IMR-90 (cell line): ENCODE measurements at regions not wholly inside any gene's neighbourhood (a gene's known extent, or its start where the extent isn't known, plus 50 kb on each side); places are given as distances from the start of the nearest gene placed in this dataset.

ENCODE experiments used
- ATAC-seq: fragments of 200-7000 bp; cut with Tn5 transposase; 2 replicates; pipeline ENCODE4 v1.9.1; 2020; ENCODE audit warnings: low read depth, mild to moderate bottlenecking, moderate library complexity
- BruUV-seq: library from RNA; stranded (reverse); fragments of 400-500 nt; replicated peaks from 2 replicates; lab custom pipeline; 2021; lab: Mats Ljungman, UMichigan
- CTCF ChIA-PET: fragments of 300-600 bp; formaldehyde crosslinking; extraction: SDS; loops from one replicate; lab custom pipeline; 2021; ENCODE audit warnings: antibody characterized with exemption; lab: Yijun Ruan, JAX
- POLR2A ChIA-PET: fragments of 300-600 bp; sonication (Branson Sonifier 250); formaldehyde crosslinking; loops from one replicate; lab custom pipeline; 2022; ENCODE audit warnings: antibody characterized with exemption; ENCODE audit not compliant: unreplicated experiment; lab: Charles Lee
- DNase-seq: peaks from one replicate; pipeline ENCODE4 v3.0.0; 2013
- H2AFZ ChIP-seq: replicated peaks from 2 replicates; pipeline ENCODE3; 2013; ENCODE audit warnings: low read length, mild to moderate bottlenecking; ENCODE audit not compliant: poor library complexity
- H2AK5ac ChIP-seq: 2 replicates; pipeline ENCODE4 v1.6.1; 2013; ENCODE audit warnings: low read depth, low read length, inconsistent platforms
- H2AK9ac ChIP-seq: replicated peaks from 2 replicates; pipeline ENCODE3; 2013; ENCODE audit warnings: mild to moderate bottlenecking, low read depth, low read length, moderate library complexity; ENCODE audit not compliant: poor library complexity
- H2BK120ac ChIP-seq: 2 replicates; pipeline ENCODE4 v1.6.1; 2013; ENCODE audit warnings: low read depth, low read length, inconsistent platforms
- H2BK15ac ChIP-seq: 3 replicates; pipeline ENCODE4 v1.6.1; 2013; ENCODE audit warnings: low read depth, low read length, inconsistent platforms
- H2BK20ac ChIP-seq: 2 replicates; pipeline ENCODE4 v1.6.1; 2013; ENCODE audit warnings: low read depth, mild to moderate bottlenecking, inconsistent platforms, low read length, moderate library complexity
- H2BK5ac ChIP-seq: 2 replicates; pipeline ENCODE4 v1.6.1; 2013; ENCODE audit warnings: mild to moderate bottlenecking, low read depth, low read length, inconsistent platforms; ENCODE audit not compliant: poor library complexity, severe bottlenecking
- H3K14ac ChIP-seq: replicated peaks from 2 replicates; pipeline ENCODE4 v1.6.1; 2013; ENCODE audit warnings: low read depth, low read length, inconsistent platforms
- H3K18ac ChIP-seq: 2 replicates; pipeline ENCODE4 v1.6.1; 2013; ENCODE audit warnings: low read depth, low read length, control low read depth
- H3K23ac ChIP-seq: 2 replicates; pipeline ENCODE4 v1.6.1; 2013; ENCODE audit warnings: low read depth, low read length, inconsistent platforms
- H3K27ac ChIP-seq: 2 replicates; pipeline ENCODE4 v1.5.1; 2013; ENCODE audit warnings: mild to moderate bottlenecking, control low read depth, low read length; ENCODE audit not compliant: insufficient read depth
- H3K27me3 ChIP-seq: 2 replicates; pipeline ENCODE4 v1.6.1; 2013; ENCODE audit warnings: low read length; ENCODE audit not compliant: control insufficient read depth, insufficient read depth
- H3K36me3 ChIP-seq: 2 replicates; pipeline ENCODE4 v1.6.1; 2013; ENCODE audit warnings: low read length, mixed read lengths; ENCODE audit not compliant: control insufficient read depth, insufficient read depth
- H3K4ac ChIP-seq: 2 replicates; pipeline ENCODE4 v1.6.1; 2013; ENCODE audit warnings: low read depth, low read length, inconsistent platforms
- H3K4me1 ChIP-seq: 2 replicates; pipeline ENCODE4 v1.6.1; 2013; ENCODE audit warnings: low read length, mixed read lengths; ENCODE audit not compliant: control insufficient read depth, insufficient read depth
- H3K4me2 ChIP-seq: 2 replicates; pipeline ENCODE4 v1.6.1; 2013; ENCODE audit warnings: low read depth, mild to moderate bottlenecking, control low read depth, low read length, moderate library complexity
- H3K4me3 ChIP-seq: 2 replicates; pipeline ENCODE4 v1.5.1; 2013; ENCODE audit warnings: low read depth, mild to moderate bottlenecking, control low read depth, low read length, moderate library complexity; ENCODE audit not compliant: insufficient read depth
- H3K56ac ChIP-seq: 2 replicates; pipeline ENCODE4 v1.6.1; 2013; ENCODE audit warnings: low read length, inconsistent platforms; ENCODE audit not compliant: insufficient read depth; ENCODE audit errors: extremely low read depth
- H3K79me1 ChIP-seq, 2 experiments: 2 replicates each; pipeline ENCODE4 v1.6.1; 2013; ENCODE audit warnings: low read length in 2 of 2, inconsistent platforms in 1 of 2, low read depth in 1 of 2
- H3K9ac ChIP-seq: 2 replicates; pipeline ENCODE4 v1.6.1; 2013; ENCODE audit warnings: low read depth, low read length, control low read depth
- H3K9me1 ChIP-seq: 2 replicates; pipeline ENCODE4 v1.6.1; 2013; ENCODE audit warnings: low read length, inconsistent platforms; ENCODE audit not compliant: insufficient read depth
- H3K9me3 ChIP-seq: 2 replicates; pipeline ENCODE4 v1.6.1; 2013; ENCODE audit warnings: low read length; ENCODE audit not compliant: control insufficient read depth, insufficient read depth
- H4K20me1 ChIP-seq: 2 replicates; pipeline ENCODE4 v1.6.1; 2013; ENCODE audit warnings: low read length, inconsistent platforms; ENCODE audit not compliant: insufficient read depth
- H4K5ac ChIP-seq: 2 replicates; pipeline ENCODE4 v1.6.1; 2013; ENCODE audit warnings: mild to moderate bottlenecking, low read depth, low read length, control low read depth
- H4K8ac ChIP-seq, 2 experiments: 2 replicates each; pipeline ENCODE4 v1.6.1; 2013; ENCODE audit warnings: low read depth in 2 of 2, low read length in 2 of 2, control low read depth in 1 of 2, inconsistent platforms in 1 of 2
- H4K91ac ChIP-seq: 2 replicates; pipeline ENCODE4 v1.6.1; 2013; ENCODE audit warnings: low read depth, low read length, inconsistent platforms; ENCODE audit not compliant: insufficient read depth
- BHLHE40 ChIP-seq: fragments of 150-350 bp; IDR thresholded peaks from 2 replicates; pipeline ENCODE4 v1.6.1; 2016; ENCODE audit warnings: mild to moderate bottlenecking, low read depth, low read length
- CEBPB ChIP-seq: IDR thresholded peaks from 2 replicates; pipeline ENCODE4 v1.6.1; 2012; ENCODE audit warnings: low read depth, low read length, improper control_type of control experiment
- CHD1 ChIP-seq: IDR thresholded peaks from 2 replicates; pipeline ENCODE4 v1.6.1; 2012; ENCODE audit warnings: low read depth, low read length, improper control_type of control experiment
- FOS ChIP-seq: fragments of 150-350 bp; IDR thresholded peaks from 2 replicates; pipeline ENCODE4 v1.6.1; 2016; ENCODE audit warnings: low read depth, low read length
- MAFK ChIP-seq: IDR thresholded peaks from 2 replicates; pipeline ENCODE4 v1.6.1; 2012; ENCODE audit warnings: low read depth, low read length, improper control_type of control experiment
- MAZ ChIP-seq: IDR thresholded peaks from 2 replicates; pipeline ENCODE4 v1.6.1; 2012; ENCODE audit warnings: low read depth, mild to moderate bottlenecking, low read length, improper control_type of control experiment, moderate library complexity, borderline replicate concordance
- MXI1 ChIP-seq: IDR thresholded peaks from 2 replicates; pipeline ENCODE4 v1.6.1; 2012; ENCODE audit warnings: low read depth, mild to moderate bottlenecking, low read length, moderate library complexity, borderline replicate concordance
- NFE2L2 ChIP-seq: fragments of 150-350 bp; IDR thresholded peaks from 2 replicates; pipeline ENCODE4 v1.6.1; 2016; ENCODE audit warnings: low read depth, mild to moderate bottlenecking, low read length
- POLR2A ChIP-seq: IDR thresholded peaks from 2 replicates; pipeline ENCODE4 v1.6.1; 2012; ENCODE audit warnings: mild to moderate bottlenecking, low read depth, low read length
- RAD21 ChIP-seq: IDR thresholded peaks from 2 replicates; pipeline ENCODE4 v1.6.1; 2012; ENCODE audit warnings: low read length, improper control_type of control experiment
- RCOR1 ChIP-seq: IDR thresholded peaks from 2 replicates; pipeline ENCODE4 v1.6.1; 2012; ENCODE audit warnings: mild to moderate bottlenecking, low read length, improper control_type of control experiment; ENCODE audit not compliant: insufficient replicate concordance
- RFX5 ChIP-seq: IDR thresholded peaks from 2 replicates; pipeline ENCODE4 v1.8.0; 2012; ENCODE audit warnings: low read depth, mild to moderate bottlenecking, low read length, moderate library complexity
- SMC3 ChIP-seq: fragments of 150-350 bp; IDR thresholded peaks from 2 replicates; pipeline ENCODE4 v1.6.1; 2016; ENCODE audit warnings: low read depth, mild to moderate bottlenecking, antibody characterized with exemption, low read length, moderate library complexity
- WGBS, 2 experiments: methylation state at CpG; one replicate each; pipeline versions ENCODE4 v1.1.5 to v1.1.7; 2013; ENCODE audit warnings: missing lambda C conversion rate in 2 of 2; ENCODE audit not compliant: insufficient read length in 1 of 2; ENCODE audit errors: extremely low coverage in 2 of 2; 5-methylcytosine and 5-hydroxymethylcytosine counted together
- dilution Hi-C: fragments of 300-500 bp; cut with HindIII; formaldehyde crosslinking; loops from one replicate; pipeline ENCODE4 v1.14.3; 2018; ENCODE audit warnings: low sequenced_read_pairs; ENCODE audit not compliant: unreplicated experiment
- in situ Hi-C: fragments of 300-500 bp; cut with MboI; formaldehyde crosslinking; loops from 3 replicates; pipeline ENCODE4 v1.14.3; 2019; ENCODE audit warnings: low sequenced_read_pairs, inconsistent platforms, mixed read lengths
- intact Hi-C: fragments of 100-400 bp; cut with micrococcal nuclease; formaldehyde crosslinking; loops from 2 replicates; pipeline ENCODE4 v1.10.0; 2022
- TF ChIP-seq, protein P1 (sequence below): conservative IDR thresholded peaks from 2 replicates; pipeline ENCODE4 v1.5.1; 2012; ENCODE audit warnings: mild to moderate bottlenecking, low read depth, low read length, improper control_type of control experiment
- TF ChIP-seq, protein P2 (sequence below): fragments of 150-350 bp; IDR thresholded peaks from 2 replicates; pipeline ENCODE4 v1.6.1; 2017; ENCODE audit warnings: mild to moderate bottlenecking, antibody characterized with exemption, low read length, low read depth
- TF ChIP-seq, protein P3 (sequence below): fragments of 150-350 bp; IDR thresholded peaks from 2 replicates; pipeline ENCODE4 v1.6.1; 2016; ENCODE audit warnings: low read depth, mild to moderate bottlenecking, low read length, moderate library complexity, borderline replicate concordance

DNA sequence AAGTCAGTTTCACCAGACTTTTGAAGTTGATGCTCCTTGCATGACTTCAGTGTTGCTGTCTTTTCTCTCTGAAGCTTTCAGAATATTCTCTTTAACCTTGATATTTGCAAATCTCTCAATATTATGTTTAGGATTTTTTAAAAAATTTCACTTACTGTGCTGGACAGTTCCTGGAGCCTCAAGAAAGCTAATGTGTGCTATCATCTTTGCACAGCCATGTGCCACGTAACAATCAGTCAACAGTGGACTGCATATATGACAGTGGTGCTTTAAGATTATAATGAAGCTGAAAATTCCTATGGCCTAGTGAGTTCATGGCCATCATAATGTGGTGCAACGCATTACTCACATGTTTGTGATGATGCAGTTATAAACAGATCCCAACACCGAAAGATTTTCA, 59.1 kb upstream of the OGFRL1 start:
- TF ChIP-seq FOS (no peak), RAD21 (no peak), MAFK (no peak), BHLHE40 (no peak), MAZ (no peak), NFE2L2 (no peak), SMC3 (no peak), CEBPB (no peak), RFX5 (no peak), CHD1 (no peak), POLR2A (no peak), MXI1 (no peak), RCOR1 (no peak)
- TF ChIP-seq, protein P1, sequence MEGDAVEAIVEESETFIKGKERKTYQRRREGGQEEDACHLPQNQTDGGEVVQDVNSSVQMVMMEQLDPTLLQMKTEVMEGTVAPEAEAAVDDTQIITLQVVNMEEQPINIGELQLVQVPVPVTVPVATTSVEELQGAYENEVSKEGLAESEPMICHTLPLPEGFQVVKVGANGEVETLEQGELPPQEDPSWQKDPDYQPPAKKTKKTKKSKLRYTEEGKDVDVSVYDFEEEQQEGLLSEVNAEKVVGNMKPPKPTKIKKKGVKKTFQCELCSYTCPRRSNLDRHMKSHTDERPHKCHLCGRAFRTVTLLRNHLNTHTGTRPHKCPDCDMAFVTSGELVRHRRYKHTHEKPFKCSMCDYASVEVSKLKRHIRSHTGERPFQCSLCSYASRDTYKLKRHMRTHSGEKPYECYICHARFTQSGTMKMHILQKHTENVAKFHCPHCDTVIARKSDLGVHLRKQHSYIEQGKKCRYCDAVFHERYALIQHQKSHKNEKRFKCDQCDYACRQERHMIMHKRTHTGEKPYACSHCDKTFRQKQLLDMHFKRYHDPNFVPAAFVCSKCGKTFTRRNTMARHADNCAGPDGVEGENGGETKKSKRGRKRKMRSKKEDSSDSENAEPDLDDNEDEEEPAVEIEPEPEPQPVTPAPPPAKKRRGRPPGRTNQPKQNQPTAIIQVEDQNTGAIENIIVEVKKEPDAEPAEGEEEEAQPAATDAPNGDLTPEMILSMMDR = no peak
- TF ChIP-seq, protein P2, sequence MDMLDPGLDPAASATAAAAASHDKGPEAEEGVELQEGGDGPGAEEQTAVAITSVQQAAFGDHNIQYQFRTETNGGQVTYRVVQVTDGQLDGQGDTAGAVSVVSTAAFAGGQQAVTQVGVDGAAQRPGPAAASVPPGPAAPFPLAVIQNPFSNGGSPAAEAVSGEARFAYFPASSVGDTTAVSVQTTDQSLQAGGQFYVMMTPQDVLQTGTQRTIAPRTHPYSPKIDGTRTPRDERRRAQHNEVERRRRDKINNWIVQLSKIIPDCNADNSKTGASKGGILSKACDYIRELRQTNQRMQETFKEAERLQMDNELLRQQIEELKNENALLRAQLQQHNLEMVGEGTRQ = no peak
- TF ChIP-seq, protein P3, sequence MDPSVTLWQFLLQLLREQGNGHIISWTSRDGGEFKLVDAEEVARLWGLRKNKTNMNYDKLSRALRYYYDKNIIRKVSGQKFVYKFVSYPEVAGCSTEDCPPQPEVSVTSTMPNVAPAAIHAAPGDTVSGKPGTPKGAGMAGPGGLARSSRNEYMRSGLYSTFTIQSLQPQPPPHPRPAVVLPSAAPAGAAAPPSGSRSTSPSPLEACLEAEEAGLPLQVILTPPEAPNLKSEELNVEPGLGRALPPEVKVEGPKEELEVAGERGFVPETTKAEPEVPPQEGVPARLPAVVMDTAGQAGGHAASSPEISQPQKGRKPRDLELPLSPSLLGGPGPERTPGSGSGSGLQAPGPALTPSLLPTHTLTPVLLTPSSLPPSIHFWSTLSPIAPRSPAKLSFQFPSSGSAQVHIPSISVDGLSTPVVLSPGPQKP = no peak
- no peak overlapping the region for H3K14ac ChIP-seq
- peaks cover 4% of the 10 kb centered on the region for H3K4me1 ChIP-seq
- no peaks in the 10 kb centered on the region for H4K20me1 ChIP-seq
- in situ Hi-C loops = no loop called here
- H3K4ac ChIP-seq = no peak overlapping the region
- DNase-seq (no peak), ATAC-seq (no peak)
- H2AFZ ChIP-seq = no peak overlapping the region
- H3K9me3 ChIP-seq = no peaks in the 10 kb centered on the region
- H2BK120ac ChIP-seq = no peak overlapping the region; the same call in 1 of the 2 replicates
- no peaks in the 10 kb centered on the region for H3K36me3 ChIP-seq
- H3K27ac ChIP-seq = no peak overlapping the region
- peaks cover 10% of the 10 kb centered on the region for H3K9me1 ChIP-seq
- no peaks in the 10 kb centered on the region for H3K79me1 ChIP-seq
- no peak overlapping the region for H2AK9ac ChIP-seq
- H4K5ac ChIP-seq = no peak overlapping the region
- no peak overlapping the region for H3K18ac ChIP-seq
- POLR2A ChIA-PET = no interaction called here
- H2BK5ac ChIP-seq = no peak overlapping the region
- no peak overlapping the region for H4K91ac ChIP-seq
- CTCF ChIA-PET = interaction anchor here (0.6 kb wide), 2 partner anchors 10 to 11 kb away, joined by 3 read pairs; no protein-coding TSS in a partner anchor
- dilution Hi-C loops = no loop called here
- no peak overlapping the region for H4K8ac ChIP-seq
- no peak overlapping the region for H2AK5ac ChIP-seq
- no peaks in the 10 kb centered on the region for H3K27me3 ChIP-seq
- H3K4me3 ChIP-seq = no peak overlapping the region
- H3K9ac ChIP-seq = no peak overlapping the region
- 86% methylated on average over 1 of the region's 3 CpGs; no CpG with 5 or more reads in 1 of the 2 experiments for WGBS, 2 experiments
- H3K23ac ChIP-seq = no peak overlapping the region
- H3K4me2 ChIP-seq = no peak overlapping the region
- BruUV-seq = no TSS peak
- no peak overlapping the region for H2BK15ac ChIP-seq
- no peak overlapping the region for H3K56ac ChIP-seq
- intact Hi-C loops = no loop called here
- no peak overlapping the region; the same call in 1 of the 2 replicates for H2BK20ac ChIP-seq
